GM23338 (cell line): ENCODE measurements at regions not wholly inside any gene's neighbourhood (a gene's known extent, or its start where the extent isn't known, plus 50 kb on each side); places are given as distances from the start of the nearest gene placed in this dataset.

Experiments used
- CREB1 ChIP-seq: fragments of 250-450 bp; sonication (Bioruptor Pico); IDR thresholded peaks from 2 replicates; pipeline ENCODE4 v1.5.0; 2020; ENCODE audit warnings: low read depth, mild to moderate bottlenecking, moderate library complexity
- EZH2 ChIP-seq: fragments of 200-600 bp; sonication (generic); IDR thresholded peaks from one replicate; pipeline ENCODE4 v1.8.0; 2017; ENCODE audit warnings: antibody characterized with exemption, mild to moderate bottlenecking, low read depth; ENCODE audit not compliant: unreplicated experiment
- EZH2phosphoT487 ChIP-seq: fragments of 200-600 bp; sonication (generic); IDR thresholded peaks from one replicate; pipeline ENCODE4 v1.8.1; 2018; ENCODE audit warnings: antibody characterized with exemption; ENCODE audit not compliant: unreplicated experiment
- NANOG ChIP-seq: IDR thresholded peaks from 2 replicates; pipeline ENCODE4 v1.6.1; 2016; ENCODE audit warnings: antibody characterized with exemption, borderline replicate concordance
- POLR2AphosphoS5 ChIP-seq: IDR thresholded peaks from 2 replicates; pipeline ENCODE4 v1.6.1; 2016; ENCODE audit warnings: antibody characterized with exemption, low read depth
- REST ChIP-seq: IDR thresholded peaks from one replicate; pipeline ENCODE4 v1.6.1; 2018; ENCODE audit warnings: antibody characterized with exemption; ENCODE audit not compliant: unreplicated experiment
- STAT1 ChIP-seq: IDR thresholded peaks from one replicate; pipeline ENCODE4 v1.6.1; 2016; ENCODE audit warnings: antibody characterized with exemption; ENCODE audit not compliant: unreplicated experiment
- ZNF114 ChIP-seq: fragments of 250-450 bp; sonication (Bioruptor Pico); IDR thresholded peaks from 2 replicates; pipeline ENCODE4 v1.5.0; 2020; ENCODE audit warnings: mild to moderate bottlenecking, moderate library complexity
- TF ChIP-seq, protein P1 (sequence below), 2 experiments: fragments of 200-600 bp in 1 of 2; sonication (generic) in 1 of 2; conservative IDR thresholded peaks; 2 replicates each; pipeline versions ENCODE4 v1.5.1 to v1.6.1; 2016 to 2017; ENCODE audit warnings: antibody characterized with exemption in 2 of 2, low read depth in 2 of 2, mild to moderate bottlenecking in 2 of 2, moderate library complexity in 1 of 2
- TF ChIP-seq, protein P2 (sequence below): IDR thresholded peaks from 2 replicates; pipeline ENCODE4 v1.6.1; 2016; ENCODE audit warnings: antibody characterized with exemption

GRCh38 chr4:54556587-54556986 is 101.2 kb upstream of the KIT start:
- TF ChIP-seq, protein P1, sequence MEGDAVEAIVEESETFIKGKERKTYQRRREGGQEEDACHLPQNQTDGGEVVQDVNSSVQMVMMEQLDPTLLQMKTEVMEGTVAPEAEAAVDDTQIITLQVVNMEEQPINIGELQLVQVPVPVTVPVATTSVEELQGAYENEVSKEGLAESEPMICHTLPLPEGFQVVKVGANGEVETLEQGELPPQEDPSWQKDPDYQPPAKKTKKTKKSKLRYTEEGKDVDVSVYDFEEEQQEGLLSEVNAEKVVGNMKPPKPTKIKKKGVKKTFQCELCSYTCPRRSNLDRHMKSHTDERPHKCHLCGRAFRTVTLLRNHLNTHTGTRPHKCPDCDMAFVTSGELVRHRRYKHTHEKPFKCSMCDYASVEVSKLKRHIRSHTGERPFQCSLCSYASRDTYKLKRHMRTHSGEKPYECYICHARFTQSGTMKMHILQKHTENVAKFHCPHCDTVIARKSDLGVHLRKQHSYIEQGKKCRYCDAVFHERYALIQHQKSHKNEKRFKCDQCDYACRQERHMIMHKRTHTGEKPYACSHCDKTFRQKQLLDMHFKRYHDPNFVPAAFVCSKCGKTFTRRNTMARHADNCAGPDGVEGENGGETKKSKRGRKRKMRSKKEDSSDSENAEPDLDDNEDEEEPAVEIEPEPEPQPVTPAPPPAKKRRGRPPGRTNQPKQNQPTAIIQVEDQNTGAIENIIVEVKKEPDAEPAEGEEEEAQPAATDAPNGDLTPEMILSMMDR (conservative IDR thresholded peaks at IDR 0.05; ENCODE audit: low read depth in 2 of 2) = no peak
- TF ChIP-seq POLR2AphosphoS5 = no peak
- no peak for TF ChIP-seq CREB1
- no peak for TF ChIP-seq EZH2phosphoT487
- TF ChIP-seq EZH2 = no peak
- TF ChIP-seq, protein P2, sequence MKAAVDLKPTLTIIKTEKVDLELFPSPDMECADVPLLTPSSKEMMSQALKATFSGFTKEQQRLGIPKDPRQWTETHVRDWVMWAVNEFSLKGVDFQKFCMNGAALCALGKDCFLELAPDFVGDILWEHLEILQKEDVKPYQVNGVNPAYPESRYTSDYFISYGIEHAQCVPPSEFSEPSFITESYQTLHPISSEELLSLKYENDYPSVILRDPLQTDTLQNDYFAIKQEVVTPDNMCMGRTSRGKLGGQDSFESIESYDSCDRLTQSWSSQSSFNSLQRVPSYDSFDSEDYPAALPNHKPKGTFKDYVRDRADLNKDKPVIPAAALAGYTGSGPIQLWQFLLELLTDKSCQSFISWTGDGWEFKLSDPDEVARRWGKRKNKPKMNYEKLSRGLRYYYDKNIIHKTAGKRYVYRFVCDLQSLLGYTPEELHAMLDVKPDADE = no peak
- no peak for TF ChIP-seq REST
- no peak for TF ChIP-seq NANOG
- no peak for TF ChIP-seq STAT1
- no peak for TF ChIP-seq ZNF114 (CRISPR knock-in tag)
